Posterior cingulate gyrus (tissue), 11 donors: ENCODE measurements at regions not wholly inside any gene's neighbourhood (a gene's known extent, or its start where the extent isn't known, plus 50 kb on each side); places are given as distances from the start of the nearest gene placed in this dataset.

Experiments
- DNase-seq, 10 donors: peaks; one replicate each; pipeline versions ENCODE4 v3.0.0 to v3.0.0-alpha.2; 2020 to 2021; ENCODE audit warnings: mixed read lengths in 3 of 10
- intact Hi-C: fragments of 100-400 bp; cut with DNase I; formaldehyde crosslinking; loops from one replicate; pipeline ENCODE4 v1.15.1; 2023

DNA sequence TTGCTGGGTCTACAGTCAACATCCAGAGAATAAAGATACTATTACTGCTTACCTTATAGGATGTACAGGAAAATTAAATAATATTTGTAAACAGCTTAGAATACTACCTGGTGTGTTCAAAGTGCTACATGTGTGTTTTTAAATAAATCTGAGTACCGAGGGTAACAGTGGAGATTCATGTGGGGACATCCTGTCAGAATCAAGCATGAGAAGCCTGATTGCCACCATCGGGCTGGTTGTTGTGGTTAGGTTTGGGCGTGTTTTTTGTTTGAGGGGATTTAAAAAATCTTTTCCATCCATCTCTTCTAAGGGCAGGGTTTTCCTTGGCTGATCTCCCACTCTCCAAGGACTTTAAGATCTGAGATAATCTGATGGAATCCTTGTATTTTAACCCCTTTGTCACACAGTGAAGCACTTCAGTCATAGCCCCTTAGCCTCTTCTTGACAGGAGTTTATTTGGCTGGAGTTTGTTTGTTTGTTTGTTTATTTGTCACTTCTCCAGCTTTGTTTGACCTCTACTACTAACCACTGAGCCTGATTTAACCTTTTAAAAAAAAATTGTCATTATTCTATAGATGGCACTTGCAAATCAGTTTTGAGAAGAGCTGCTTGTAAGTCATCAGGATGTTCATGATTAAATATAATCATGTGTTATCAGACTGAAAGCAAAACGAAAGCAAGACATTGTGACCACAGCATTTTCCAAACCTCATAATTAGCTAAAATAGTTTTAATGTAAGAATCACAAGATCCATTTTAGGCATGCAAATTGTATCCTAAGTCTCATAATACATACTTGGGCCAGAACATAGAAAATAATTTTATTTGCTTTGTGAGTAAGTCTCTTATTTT is 72.8 kb upstream of the RARB start:
- intact Hi-C loops = no loop called here
- DNase-seq = no peak

DNA sequence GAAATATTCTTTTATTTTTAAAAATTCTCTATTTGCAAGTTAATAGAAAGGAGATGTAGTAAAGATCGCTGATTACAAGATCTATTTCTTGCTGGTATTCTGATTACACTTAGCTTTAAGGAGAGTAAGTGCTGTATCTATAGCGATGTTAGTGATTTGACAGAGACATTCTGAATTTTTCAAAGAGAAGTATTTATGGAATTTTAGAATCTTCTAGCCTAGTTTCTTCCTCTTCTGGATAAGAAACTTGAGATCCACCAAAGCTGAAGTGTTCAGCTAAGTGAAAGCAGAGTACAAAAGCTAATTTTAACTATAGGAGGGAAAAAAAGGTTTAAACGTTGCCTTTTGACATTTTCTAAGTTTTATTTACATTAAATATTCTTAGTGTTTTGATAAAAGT is 72.1 kb upstream of the RARB start:
- DNase-seq = no peak
- intact Hi-C loops = no loop called here

DNA sequence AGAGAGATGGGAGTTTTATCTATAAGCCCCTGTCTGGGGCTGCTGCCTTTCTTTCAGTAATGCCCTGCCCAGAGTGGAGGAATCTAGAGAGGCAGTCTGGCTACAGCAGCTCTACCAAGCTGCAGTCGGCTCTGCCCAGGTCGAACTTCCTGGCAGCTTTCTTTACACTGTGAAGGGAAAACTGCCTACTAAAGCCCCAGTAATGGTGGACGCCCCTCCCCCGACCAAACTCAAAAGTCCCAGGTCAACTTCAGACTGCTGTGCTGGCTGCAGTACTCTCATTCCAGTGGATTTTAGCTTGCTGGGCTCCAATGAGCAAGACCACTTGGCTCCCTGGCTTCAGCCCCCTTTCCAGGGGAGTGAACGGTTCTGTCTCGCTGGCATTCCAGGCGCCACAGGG is 65.9 kb upstream of the RARB start:
- DNase-seq = peak in 1 of 10 donors; percentile 27
- intact Hi-C loops = no loop called here

DNA sequence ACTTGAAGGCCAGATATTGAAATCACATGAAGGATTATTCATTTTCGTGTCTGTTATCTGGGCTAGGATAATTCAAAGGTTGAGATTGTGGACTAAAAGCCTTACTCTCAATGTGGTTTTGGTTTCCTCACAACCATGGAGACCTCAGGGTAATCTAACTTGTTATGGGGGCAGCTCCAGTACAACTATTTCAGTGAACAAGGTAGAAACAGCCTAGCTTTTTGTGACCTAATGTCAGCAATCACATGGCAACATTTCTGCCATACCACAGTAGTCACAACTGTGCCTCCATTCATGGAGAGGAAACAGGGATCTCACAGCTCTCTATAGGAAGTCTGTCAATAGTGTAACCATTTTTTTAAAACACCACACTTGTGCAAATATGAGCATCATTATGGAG is 62.4 kb upstream of the RARB start:
- intact Hi-C loops = no loop called here
- no peak for DNase-seq

DNA sequence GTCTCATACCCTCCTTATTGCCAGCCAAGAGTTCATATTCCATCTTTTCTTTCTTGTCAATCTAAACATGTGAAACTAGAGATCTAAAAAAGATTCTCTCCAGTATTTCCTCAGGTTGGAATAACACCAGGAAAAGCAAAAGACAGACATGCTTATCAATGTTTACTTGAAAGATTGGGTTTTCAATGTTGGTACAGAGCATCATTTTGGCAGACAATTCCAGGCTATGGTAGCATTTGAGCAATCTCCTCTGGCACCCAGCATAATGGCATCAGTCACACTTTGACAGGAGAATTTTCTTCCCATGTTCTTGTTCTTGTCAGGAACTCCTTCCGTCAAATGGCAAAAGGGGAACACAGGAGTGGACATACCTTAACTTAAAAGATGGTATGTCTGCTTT is 61.0 kb upstream of the RARB start:
- intact Hi-C loops = no loop called here
- DNase-seq = no peak

DNA sequence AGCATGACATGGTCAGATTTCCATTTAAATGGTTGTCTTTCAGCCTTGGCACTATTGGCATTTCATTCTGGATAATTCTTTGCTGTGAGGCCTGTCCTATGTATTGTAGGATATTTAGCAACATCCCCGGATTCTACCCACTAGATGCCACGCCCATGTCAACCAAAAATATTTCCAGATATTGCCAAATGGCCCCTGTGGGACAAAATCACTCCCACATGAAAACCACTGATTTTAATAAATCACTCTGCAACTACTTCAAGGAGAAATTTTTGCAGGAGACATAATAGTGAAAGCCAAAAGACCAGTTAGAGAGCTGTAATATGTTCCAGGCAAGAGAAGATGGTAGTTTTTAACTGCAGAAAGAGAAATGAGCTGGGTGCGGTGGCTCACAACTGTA is 55.9 kb upstream of the RARB start:
- intact Hi-C loops = no loop called here
- DNase-seq = no peak

DNA sequence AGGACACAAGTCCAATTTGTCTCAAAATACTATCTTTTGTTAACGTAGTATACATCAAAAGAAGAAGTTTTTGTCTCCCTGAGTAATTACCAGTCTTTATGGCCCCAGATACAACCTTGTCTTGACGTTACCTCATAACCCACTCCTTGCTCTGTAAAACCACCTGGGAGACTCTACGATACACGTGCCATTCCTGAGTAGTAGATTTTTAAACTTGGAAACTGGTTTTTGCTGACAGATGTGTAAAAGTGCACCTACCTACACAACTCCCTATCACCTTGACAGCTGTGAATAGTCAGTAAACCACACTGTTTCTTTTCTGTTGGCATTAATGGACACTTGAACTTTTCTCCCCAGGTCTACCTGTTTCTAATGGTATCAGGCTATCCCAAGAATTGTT is 51.7 kb upstream of the RARB start:
- DNase-seq = no peak
- intact Hi-C loops = no loop called here

DNA sequence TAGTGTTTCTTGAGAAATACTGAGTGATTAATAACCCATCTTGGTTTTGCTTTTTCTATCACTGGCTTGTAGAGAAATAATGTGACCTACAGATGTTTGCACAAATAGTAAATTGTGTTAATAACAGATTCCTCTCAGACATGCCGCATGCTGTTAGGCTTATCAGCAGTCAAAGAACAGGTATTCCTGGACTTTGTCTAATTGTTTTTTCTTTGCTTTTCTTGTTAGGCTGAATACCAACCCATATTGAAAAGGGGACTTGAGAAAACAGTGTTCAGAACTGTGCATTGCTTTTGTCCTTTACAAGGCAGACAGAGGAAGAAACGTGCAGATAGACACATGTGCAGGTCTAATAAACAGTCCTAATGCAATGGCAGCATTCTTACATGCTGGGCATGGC is 51.0 kb upstream of the RARB start:
- no peak for DNase-seq
- intact Hi-C loops = no loop called here
